MG63 (cell line): ENCODE measurements at regions not wholly inside any gene's neighbourhood (a gene's known extent, or its start where the extent isn't known, plus 50 kb on each side); places are given as distances from the start of the nearest gene placed in this dataset.

Experiments
- DNase-seq: peaks from one replicate; pipeline ENCODE4 v3.0.0-alpha.2; 2020
- H3K27me3 ChIP-seq: fragments of 250-450 bp; sonication (Bioruptor Pico); 2 replicates; pipeline ENCODE4 v1.5.1; 2020; ENCODE audit warnings: mild to moderate bottlenecking, moderate library complexity
- H3K36me3 ChIP-seq: fragments of 250-450 bp; sonication (Bioruptor Pico); 2 replicates; pipeline ENCODE4 v1.5.1; 2020; ENCODE audit warnings: mild to moderate bottlenecking, moderate library complexity
- H3K4me3 ChIP-seq: fragments of 250-450 bp; sonication (Bioruptor Pico); 2 replicates; pipeline ENCODE4 v1.5.1; 2020; ENCODE audit warnings: mild to moderate bottlenecking, moderate library complexity
- H3K9me3 ChIP-seq: fragments of 250-450 bp; sonication (Bioruptor Pico); 2 replicates; pipeline ENCODE4 v1.5.1; 2020; ENCODE audit warnings: mild to moderate bottlenecking, moderate library complexity

DNA sequence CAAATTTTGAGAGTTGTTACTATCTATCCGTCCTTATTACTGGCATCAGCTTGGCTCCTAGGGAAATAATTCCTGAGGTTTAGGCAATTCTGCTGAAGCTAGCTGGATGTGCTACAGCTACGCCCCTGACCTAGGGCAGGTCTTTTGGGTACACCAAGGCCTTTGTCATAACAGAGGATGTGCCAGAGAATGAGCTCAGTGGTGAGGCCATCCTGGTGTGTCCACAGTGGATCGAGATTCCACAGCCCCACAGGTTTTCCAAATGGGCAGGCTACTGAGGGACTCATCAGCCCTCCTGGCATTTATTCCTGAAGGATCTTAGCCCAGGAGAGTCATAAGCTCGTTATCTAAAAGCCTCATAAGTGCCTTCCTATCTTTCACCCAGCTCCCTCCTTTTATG lies 475.2 kb upstream of the USP24 start:
- no peaks in the 10 kb centered on the region; the same call in 1 of the 2 replicates for H3K9me3 ChIP-seq
- no peaks in the 10 kb centered on the region for H3K36me3 ChIP-seq
- H3K27me3 ChIP-seq, result no peaks in the 10 kb centered on the region
- DNase-seq, result peak; percentile 53
- H3K4me3 ChIP-seq, result no peak overlapping the region

GRCh38 chr1:55689800-55690199 lies 474.6 kb upstream of the USP24 start:
- Histone ChIP-seq H3K9me3 (no peaks in the 10 kb centered on the region; the same call in 1 of the 2 replicates), H3K27me3 (no peaks in the 10 kb centered on the region), H3K36me3 (no peaks in the 10 kb centered on the region), H3K4me3 (no peak overlapping the region)
- DNase-seq, result no peak

GRCh38 chr1:55685560-55685959 lies 470.4 kb upstream of the USP24 start:
- H3K4me3 ChIP-seq, result no peak overlapping the region
- DNase-seq, result no peak

DNA sequence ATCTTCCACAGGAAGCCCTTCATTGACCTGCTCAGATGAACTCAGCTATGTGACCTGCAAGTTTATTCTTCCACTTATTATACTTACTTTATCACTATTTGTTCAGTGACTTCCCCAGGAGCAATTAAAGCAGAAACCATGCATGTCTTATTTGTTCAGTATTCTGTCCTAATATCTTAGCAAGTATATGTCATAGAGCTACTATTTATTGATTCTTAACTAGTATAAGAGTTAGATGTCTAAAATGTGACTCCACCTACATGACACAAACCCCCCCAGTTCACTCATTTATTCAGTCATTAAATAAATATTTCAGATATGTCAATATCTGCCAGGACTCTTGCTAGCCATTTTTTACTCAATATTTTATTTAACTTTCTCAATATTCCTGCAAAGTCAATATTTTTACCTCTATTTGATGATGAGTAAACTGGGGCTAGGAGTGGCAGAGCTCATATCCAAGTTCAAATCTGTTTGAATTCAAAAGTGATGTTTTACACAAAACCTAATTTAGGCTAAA lies 469.0 kb upstream of the USP24 start:
- Histone ChIP-seq H3K4me3 (no peak overlapping the region), H3K9me3 (no peaks in the 10 kb centered on the region; the same call in 1 of the 2 replicates), H3K36me3 (no peaks in the 10 kb centered on the region), H3K27me3 (no peaks in the 10 kb centered on the region)
- DNase-seq, result no peak

More at GRCh38 chr1:55685560-55685959, 470.4 kb upstream of the USP24 start:
- no peaks in the 10 kb centered on the region; the same call in 1 of the 2 replicates for H3K9me3 ChIP-seq
- no peaks in the 10 kb centered on the region for H3K27me3 ChIP-seq
- no peaks in the 10 kb centered on the region for H3K36me3 ChIP-seq

DNA sequence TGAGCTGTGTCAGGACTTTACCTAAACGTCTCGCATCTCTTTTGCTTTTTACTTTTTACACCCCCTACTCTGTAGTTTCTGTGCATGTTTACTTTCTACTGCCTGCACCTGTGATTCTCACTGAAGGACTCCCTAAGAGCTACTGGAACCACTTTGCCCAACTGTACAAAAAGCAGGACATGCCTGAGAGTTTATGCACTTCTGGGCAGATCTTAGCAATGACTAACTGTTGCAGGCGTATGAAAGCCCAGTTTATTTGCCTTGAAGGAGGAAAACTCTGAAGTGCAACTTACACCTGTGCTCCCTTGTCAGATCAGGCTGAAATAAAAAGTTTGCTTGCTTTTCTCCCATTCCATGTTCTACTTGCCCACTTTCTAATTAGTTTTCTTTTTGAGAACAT lies 467.0 kb upstream of the USP24 start:
- H3K36me3 ChIP-seq, result no peaks in the 10 kb centered on the region
- DNase-seq, result no peak
- no peaks in the 10 kb centered on the region for H3K27me3 ChIP-seq
- no peaks in the 10 kb centered on the region; the same call in 1 of the 2 replicates for H3K9me3 ChIP-seq
- H3K4me3 ChIP-seq, result no peak overlapping the region

- H3K36me3 ChIP-seq, result no peaks in the 10 kb centered on the region
- H3K9me3 ChIP-seq, result peaks cover 2% of the 10 kb centered on the region; the same call in 1 of the 2 replicates
- no peaks in the 10 kb centered on the region for H3K27me3 ChIP-seq
- no peak overlapping the region for H3K4me3 ChIP-seq
- no peak for DNase-seq
These were observed 464.8 kb upstream of the USP24 start for GRCh38 chr1:55679971-55680370.

DNA sequence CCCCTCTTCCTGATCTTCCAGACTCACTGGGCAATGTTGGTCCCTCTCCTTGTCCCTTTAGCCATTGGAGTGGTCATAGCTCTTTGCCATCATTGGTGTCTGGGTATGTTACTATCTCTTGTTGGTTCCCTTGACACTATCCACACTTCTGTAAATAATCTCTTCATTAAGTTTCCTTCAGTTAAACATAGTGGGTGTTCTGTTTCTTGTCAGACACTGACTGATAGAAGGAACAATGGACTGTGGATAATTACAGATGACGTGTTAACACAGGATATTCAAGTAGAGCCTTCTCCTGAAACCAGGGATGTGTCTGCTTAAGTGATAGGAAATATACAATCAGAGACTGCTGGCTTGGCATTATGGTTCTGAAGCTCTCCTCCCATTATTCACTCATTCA lies 458.3 kb upstream of the USP24 start:
- Histone ChIP-seq H3K9me3 (0 out of 2 replicates have a peak, but pooled peaks cover 2% of the 10 kb centered on the region), H3K27me3 (no peaks in the 10 kb centered on the region), H3K4me3 (no peak overlapping the region), H3K36me3 (no peaks in the 10 kb centered on the region)
- no peak for DNase-seq

DNA sequence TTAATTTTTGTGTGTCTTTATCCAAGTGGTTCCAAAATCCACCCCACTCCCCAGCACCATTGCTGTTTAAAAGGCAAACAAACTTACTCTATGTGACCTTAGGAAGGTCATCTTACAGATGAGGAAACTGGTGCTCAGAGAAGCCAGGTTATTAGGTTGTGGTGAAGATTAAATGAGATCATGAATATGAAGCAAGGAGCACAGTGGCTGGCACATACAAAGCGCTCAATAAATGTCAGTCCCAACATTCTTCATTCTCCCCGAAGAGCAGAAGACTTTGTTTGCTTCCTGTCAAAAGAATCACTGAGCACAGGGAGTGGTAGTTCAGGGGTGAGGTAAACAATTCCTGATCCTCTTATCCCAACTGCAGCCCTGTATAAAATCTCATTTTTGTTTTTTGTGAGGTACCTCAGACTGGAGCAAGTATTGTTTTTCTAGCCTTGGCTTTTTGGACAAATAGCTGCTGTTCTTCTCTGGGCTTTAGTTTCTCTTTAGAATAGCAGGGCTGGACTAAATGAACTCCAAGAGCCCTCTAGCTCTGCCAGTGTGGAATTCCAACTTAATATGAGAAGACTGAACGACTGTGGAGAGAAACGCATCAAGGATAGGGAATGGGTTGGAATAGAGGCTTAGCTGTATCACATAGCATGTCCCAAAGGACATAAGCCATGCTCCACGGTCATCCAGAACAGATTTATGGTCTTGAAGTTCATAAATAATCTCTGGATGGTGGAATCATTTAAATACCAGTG lies 455.3 kb upstream of the USP24 start:
- DNase-seq, result no peak
- no peak overlapping the region for H3K4me3 ChIP-seq
- no peaks in the 10 kb centered on the region for H3K36me3 ChIP-seq
- no peaks in the 10 kb centered on the region for H3K27me3 ChIP-seq
- H3K9me3 ChIP-seq, result no peaks in the 10 kb centered on the region

GRCh38 chr1:55669293-55669692 lies 454.1 kb upstream of the USP24 start:
- Histone ChIP-seq H3K4me3 (no peak overlapping the region), H3K27me3 (no peaks in the 10 kb centered on the region), H3K36me3 (no peaks in the 10 kb centered on the region), H3K9me3 (no peaks in the 10 kb centered on the region)
- no peak for DNase-seq

GRCh38 chr1:55662875-55663274 lies 447.7 kb upstream of the USP24 start:
- no peaks in the 10 kb centered on the region for H3K27me3 ChIP-seq
- DNase-seq, result no peak
- H3K36me3 ChIP-seq, result no peaks in the 10 kb centered on the region
- no peak overlapping the region for H3K4me3 ChIP-seq
- peaks cover 4% of the 10 kb centered on the region; the same call in 1 of the 2 replicates for H3K9me3 ChIP-seq

DNA sequence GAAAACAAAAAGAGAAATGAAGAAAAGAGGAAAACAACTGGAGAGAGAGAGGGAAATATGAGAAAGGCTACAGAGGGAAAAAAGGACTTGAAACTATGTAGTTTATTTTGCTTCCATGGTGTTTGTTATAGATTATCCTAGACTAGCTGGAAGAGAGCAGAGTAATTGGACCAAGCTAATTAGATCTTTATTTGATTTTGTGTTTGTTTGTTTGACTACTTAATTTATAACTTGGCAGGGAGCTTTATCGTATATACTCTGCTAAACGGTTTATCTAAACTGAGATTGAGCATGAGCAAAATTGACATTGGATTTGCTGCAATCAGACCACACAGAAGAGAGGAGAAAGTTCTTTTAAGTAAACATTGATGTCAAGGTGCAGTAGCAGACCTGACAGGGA lies 443.8 kb upstream of the USP24 start:
- Histone ChIP-seq H3K9me3 (peaks cover 4% of the 10 kb centered on the region; the same call in 1 of the 2 replicates), H3K4me3 (no peak overlapping the region), H3K27me3 (no peaks in the 10 kb centered on the region), H3K36me3 (no peaks in the 10 kb centered on the region)
- DNase-seq, result no peak

DNA sequence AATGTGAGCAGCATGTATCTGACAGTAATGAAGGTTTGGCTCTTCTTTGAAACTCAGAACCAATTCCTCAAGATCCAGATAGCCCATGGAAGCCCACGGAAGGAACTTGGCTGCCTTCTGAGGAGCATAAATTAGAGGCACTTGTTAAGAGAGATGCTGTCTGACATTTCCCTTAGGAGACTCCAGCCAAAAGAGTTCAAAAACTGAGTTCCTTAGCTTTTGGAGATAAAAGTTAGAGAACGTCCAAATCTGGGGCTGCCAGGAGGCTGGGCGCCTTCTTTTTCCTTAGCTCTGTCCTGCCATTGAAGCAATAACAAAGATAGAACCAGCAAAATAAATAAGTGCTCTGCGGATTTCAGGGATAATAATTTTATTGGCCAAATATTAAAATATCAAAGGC lies 439.6 kb upstream of the USP24 start:
- no peaks in the 10 kb centered on the region for H3K27me3 ChIP-seq
- no peaks in the 10 kb centered on the region for H3K9me3 ChIP-seq
- no peak overlapping the region for H3K4me3 ChIP-seq
- DNase-seq, result no peak
- no peaks in the 10 kb centered on the region for H3K36me3 ChIP-seq

DNA sequence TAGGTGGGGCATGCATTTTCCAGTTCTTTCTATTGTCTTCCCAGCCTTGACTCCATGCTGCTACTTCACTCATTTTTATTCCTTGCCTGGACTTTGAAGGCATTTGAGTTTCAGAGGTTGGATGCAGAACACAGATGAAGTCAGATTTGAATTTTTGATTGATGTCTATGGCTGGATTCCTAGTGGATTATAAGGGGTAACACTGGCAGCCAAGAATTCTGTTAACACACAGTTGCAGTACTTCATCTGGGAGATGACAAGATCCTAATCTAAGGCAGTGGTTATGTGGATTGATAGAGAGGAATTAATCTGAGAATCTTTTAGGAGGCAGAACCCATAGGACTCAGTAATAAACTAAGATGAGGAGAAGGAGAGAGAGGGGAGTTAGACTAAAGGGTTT lies 439.0 kb upstream of the USP24 start:
- no peak for DNase-seq
- Histone ChIP-seq H3K4me3 (no peak overlapping the region), H3K36me3 (no peaks in the 10 kb centered on the region), H3K27me3 (no peaks in the 10 kb centered on the region), H3K9me3 (no peaks in the 10 kb centered on the region)

DNA sequence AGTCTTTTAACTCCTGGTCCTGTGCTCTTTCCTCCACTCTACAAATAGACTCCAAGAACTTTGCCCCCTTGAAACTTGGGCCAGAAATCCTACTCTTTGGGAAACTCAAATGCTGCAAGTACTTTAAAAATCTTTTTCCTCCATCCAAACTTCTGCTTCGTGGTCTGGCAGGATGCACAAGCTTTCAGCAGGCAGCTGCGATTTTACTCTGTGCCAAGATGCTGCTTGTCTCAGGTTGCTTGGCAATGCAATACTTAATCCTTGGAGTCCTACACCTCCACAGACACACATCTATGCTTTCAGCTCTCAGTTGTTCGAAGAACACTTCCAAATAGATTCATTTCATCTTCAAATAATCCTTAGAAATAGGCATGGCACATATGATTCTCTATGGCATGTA lies 435.3 kb upstream of the USP24 start:
- H3K36me3 ChIP-seq, result no peaks in the 10 kb centered on the region
- no peaks in the 10 kb centered on the region for H3K27me3 ChIP-seq
- no peak for DNase-seq

DNA sequence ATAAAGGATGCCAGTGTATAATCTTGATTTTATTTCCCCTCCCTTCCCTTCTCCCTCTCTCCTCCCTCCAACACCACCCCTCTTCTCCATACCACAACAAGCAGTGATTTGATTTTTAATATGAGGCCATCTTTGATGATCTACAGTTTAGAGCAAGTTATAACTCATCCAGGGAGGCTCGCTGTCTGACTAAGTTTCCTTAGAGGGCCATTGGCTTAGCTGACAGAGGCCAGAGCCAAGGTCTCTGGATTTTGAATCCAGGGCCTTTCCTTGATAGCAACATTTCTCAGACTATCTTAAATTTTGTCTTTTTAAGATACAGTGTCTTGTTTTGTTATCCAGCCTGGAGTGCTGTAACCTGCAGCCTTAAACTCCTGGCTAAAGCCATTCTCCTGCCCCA lies 431.0 kb upstream of the USP24 start:
- no peaks in the 10 kb centered on the region for H3K36me3 ChIP-seq
- no peak for DNase-seq
- no peak overlapping the region for H3K4me3 ChIP-seq
- no peaks in the 10 kb centered on the region for H3K9me3 ChIP-seq
- H3K27me3 ChIP-seq, result no peaks in the 10 kb centered on the region

More for the DNA sequence above, 435.3 kb upstream of the USP24 start:
- H3K9me3 ChIP-seq, result no peaks in the 10 kb centered on the region
- H3K4me3 ChIP-seq, result no peak overlapping the region

DNA sequence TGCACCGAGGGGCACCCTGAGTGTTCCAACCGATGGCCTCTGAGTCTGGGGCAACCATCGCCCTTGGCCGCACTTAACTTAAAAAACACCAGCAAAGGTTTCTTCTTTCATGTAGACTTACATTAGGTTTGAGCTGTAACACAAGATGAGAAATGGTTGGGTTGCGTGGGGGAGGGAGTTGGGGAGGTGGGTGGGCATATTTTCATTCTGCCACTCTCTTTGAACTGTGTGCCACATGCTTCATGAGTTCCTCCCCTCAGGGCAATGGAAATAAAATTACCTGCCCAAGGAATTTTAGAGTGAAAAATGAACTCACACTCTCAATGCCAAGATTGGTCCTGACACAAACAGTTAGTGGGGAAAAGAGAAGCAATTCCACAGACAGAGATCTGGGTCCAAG lies 430.1 kb upstream of the USP24 start:
- no peaks in the 10 kb centered on the region for H3K36me3 ChIP-seq
- no peak for DNase-seq
- no peaks in the 10 kb centered on the region for H3K27me3 ChIP-seq
- no peaks in the 10 kb centered on the region for H3K9me3 ChIP-seq
- no peak overlapping the region for H3K4me3 ChIP-seq

GRCh38 chr1:55641947-55642346 lies 426.8 kb upstream of the USP24 start:
- H3K9me3 ChIP-seq, result peaks cover 10% of the 10 kb centered on the region
- H3K36me3 ChIP-seq, result no peaks in the 10 kb centered on the region
- H3K27me3 ChIP-seq, result no peaks in the 10 kb centered on the region
- no peak for DNase-seq
- H3K4me3 ChIP-seq, result no peak overlapping the region
